Fibroblast of the conjunctiva (primary cell): ENCODE measurements at regions not wholly inside any gene's neighbourhood (a gene's known extent, or its start where the extent isn't known, plus 50 kb on each side); places are given as distances from the start of the nearest gene placed in this dataset.

ENCODE experiments used
- DNase-seq: peaks from one replicate; pipeline ENCODE4 v3.0.0-alpha.2; 2010; ENCODE audit warnings: low read depth

DNA sequence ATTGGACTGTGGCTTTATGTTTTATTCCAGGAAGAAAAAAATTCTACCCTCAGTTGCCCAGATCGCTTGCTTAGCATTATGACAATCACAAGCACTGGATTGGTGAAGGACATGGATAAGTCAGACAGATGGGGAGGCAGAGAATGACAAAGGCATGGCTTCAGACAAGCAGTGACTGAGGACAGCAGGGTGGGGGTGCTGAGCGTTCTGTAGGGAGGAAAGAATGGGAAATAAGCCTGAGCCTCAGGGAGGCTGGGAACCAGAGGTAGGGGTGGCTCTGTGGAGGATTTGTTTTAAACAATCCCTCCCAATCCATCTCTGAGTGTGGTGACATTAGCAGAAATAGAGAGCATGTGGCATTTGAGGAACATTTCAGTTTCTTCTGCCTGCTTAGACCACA, 896.9 kb downstream of the CCSER2 start:
- no peak for DNase-seq

DNA sequence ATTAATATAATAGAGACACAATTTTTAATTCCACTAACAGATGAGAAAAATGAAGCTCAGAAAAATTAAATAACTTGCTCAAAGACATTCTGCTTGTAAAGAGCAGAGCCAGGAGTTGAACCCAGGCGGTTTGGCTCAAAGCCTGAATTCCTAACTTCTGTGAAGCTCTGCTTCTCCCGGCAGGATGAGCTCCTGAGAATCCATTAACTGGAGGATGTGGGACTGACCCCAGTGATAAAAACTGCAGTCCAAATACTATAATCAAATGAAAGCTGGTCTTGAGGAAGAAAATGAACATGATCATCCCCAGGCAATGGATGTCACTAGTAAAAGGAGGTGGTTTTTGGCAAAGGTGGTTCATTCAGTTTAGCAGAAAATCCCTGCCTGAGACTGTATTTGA, 898.2 kb downstream of the CCSER2 start:
- DNase-seq = no peak

- no peak for DNase-seq
Measured at GRCh38 chr10:85228726-85229125, 900.3 kb downstream of the CCSER2 start.

DNA sequence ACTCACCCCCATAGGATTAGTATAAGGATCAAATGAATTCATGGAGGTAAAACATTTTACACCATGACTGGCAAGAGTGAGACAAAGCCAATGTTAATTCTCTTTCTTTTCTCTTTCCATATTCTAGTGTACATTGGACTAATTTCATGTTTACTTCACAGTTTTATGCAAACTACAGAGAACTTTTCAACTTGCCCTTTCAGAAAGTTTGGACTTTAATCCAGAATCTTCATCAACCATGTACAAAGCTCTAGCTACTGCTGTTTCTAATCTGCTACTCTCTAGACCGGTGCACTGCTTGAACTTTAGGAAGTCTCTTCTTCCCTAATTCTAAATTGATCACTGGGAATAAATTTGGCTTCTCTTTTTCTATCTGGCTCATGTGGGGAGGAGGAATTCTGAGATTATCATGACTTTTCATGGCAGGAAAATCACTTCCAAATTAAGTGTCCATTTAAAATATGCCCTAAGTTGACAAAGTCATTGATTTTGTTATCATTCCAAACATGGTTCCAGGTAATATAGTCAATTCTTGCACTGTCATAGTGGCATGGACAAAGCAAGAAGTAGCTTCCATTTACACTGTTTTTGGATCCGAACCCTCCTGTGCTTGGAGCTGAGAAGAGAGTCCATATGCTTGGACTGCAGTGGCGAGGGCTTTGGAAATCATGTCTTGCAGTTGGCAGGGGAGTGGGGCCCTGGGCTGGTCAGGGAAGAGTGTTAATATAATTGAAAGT, 903.3 kb downstream of the CCSER2 start:
- no peak for DNase-seq

GRCh38 chr10:85235258-85235657, 906.9 kb downstream of the CCSER2 start:
- no peak for DNase-seq

DNA sequence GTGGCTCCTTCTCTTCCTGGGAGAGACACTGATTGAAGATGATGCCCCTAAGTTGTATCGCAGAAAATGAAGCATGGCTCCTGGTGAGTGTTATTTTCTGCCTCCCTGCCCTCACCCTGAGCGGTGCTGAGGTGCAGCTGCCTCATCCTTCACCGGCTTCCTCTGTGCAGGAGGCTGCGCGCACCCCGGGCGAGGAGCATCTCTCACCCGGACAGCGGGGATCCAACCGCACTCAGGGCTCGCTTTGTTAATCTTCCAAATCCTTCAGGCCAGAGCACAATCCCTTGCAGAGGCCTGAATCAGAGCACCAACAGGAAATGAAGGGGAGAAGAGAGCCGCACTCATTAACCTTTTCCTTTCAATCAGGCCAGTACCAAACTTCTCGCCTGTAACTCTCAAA, 910.3 kb downstream of the CCSER2 start:
- DNase-seq = no peak

GRCh38 chr10:85250304-85250703, 921.9 kb downstream of the CCSER2 start:
- no peak for DNase-seq

DNA sequence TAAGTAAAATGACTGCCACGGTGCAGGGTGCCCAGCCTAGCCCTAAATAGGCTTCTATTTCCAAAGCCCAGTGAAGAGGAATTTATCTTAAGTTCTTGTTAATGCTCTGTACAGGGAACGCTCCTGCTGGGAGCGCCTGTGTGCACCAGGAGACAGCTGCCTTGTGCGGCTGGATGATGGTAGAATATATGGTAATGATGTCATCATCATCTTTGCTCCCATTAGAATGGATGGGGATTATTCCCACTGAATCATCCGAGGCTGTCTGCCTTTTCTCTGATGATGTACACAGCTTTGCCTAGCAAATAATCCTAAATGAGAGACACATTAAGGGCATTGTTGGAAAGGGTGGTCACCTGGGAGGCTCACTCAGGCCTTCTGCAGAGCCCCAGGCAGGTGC, 928.1 kb downstream of the CCSER2 start:
- no peak for DNase-seq

GRCh38 chr10:85259908-85260307, 931.5 kb downstream of the CCSER2 start:
- DNase-seq = no peak

DNA sequence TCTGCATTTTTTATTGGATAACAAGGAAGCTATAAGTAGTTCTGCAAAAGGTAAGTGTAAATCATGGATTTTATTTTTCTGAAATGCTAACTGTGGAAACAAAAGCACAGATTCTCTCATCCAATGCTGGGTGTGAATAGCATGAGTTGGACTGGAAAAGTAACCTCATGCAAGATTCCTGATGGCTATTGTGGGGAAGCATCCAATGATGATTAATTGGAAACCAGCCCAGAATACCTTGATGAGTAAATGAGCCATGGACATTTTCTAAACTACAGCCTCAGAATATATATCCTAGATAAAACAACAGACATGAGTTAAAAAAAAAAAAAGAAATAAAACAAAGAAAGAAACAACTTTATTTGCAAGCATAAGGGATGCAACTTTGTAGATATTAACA, 934.6 kb downstream of the CCSER2 start:
- no peak for DNase-seq

DNA sequence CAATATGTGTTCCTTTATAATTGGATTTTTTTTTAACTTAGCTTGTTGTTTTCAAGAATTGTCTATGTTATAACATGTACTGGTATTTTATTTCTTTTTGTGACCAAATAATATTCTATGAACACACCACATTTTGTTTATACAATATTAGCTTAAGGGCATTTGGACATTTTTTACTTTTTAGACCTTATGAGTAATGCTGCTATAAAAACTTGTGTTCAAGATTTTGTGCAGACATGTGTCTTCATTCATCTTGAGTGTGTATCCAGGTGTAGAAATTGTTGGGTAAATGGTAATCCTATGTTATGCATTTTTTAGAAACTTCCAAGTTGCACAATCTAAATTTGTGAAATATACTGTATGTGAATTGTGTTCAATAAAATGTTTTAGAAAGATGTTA, 936.7 kb downstream of the CCSER2 start:
- no peak for DNase-seq

GRCh38 chr10:85266808-85267207, 938.4 kb downstream of the CCSER2 start:
- no peak for DNase-seq

- no peak for DNase-seq
Measured at GRCh38 chr10:85280014-85280413, 951.6 kb downstream of the CCSER2 start.

DNA sequence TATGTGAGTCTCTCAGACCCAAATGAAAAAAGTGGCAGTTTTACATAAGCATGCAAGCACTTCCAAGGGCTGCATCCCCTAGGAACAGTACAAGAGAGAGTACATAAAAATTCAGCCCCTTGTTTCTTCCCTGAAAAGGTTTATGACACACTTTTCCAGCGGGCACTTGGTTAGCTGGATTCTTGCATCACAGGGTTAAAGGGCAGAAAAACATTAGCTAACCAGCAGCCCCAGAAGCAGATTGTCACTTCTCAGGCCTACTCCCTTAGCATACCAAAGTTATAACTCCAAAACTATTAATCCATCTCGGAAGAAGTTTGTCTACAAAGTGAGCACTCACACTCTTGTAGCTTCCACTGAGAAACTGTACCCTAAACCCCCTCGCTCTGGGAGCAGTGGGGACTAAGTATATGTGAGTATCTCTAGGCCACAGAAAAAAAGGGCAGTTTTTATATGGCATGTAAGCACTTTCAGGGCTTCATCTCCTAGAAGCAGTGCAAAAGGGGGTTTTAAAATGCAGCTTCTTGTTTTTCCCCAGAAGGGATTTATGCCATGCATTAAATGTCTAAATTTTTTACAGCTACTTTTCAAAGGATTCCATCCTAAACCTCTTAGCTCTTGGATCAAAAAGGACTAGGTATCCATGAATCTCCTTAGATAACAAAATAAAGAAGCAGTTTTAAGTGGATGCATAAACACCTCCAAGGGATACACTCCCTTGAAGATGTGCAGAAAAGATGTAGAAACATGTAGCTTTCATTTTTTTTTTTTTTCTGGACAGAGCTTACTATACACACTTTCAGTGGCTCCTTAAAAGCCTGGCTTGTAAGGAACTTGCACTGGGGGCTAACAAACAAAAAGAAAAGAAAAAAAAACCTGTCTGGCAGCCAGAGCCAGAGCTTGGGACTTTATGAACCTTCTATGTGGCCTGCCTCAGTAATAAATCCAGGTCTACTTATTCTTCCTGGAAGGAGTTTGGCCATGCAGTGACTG, 956.7 kb downstream of the CCSER2 start:
- DNase-seq = no peak

DNA sequence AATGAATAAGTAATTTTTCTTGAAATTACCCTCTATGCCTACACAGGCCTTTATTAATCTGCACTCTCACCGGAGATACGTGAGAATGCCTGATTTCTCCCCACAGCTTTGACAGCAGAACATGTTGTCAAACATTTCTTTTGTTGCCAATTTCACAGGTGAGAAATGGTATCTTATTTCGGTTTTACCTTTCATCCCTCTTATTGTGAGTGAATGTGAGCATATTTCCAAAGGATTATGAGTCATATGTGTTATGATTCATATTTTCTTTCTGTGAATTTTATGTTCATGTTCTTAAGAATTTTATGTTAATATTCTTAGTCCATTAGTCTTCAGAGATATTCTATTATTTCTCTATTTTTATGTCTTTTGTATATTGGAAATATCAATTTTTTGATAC, 965.1 kb downstream of the CCSER2 start:
- DNase-seq = no peak

DNA sequence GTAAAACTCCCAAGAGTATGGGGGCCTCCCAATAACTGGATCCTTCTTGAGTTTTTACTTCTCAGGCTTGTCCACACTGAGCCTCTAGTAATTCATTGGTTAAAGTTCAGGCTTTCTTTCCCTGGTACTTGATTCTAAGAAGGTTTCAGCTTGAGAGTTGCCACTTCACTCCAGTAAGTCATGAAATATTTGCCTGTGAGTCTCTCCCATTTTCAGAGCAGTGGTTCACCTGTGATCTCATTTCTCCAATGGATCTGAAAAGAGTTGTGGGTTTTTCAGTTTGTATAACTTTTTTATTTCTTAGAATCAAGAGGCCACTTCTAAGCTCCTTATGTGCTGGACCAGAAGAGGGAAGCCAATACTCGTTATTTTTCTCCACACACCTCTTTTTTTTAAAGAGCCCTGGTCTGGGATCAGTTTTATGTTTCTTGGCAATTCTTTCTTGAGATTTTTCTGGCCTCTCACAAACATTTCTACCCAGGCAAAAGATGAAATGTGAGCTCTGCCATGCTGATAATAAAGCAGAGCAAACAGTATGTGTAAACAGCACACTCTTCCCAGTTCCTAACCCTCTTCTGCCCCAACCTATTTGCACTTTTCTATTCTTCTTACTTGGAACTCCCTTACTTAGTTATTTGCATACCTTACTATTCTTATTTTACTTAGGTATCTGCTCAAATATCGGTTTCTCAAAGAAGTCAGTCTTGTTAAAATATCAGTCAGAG, 983.4 kb downstream of the CCSER2 start:
- DNase-seq = no peak

GRCh38 chr10:85315657-85316056, 987.3 kb downstream of the CCSER2 start:
- DNase-seq = no peak

DNA sequence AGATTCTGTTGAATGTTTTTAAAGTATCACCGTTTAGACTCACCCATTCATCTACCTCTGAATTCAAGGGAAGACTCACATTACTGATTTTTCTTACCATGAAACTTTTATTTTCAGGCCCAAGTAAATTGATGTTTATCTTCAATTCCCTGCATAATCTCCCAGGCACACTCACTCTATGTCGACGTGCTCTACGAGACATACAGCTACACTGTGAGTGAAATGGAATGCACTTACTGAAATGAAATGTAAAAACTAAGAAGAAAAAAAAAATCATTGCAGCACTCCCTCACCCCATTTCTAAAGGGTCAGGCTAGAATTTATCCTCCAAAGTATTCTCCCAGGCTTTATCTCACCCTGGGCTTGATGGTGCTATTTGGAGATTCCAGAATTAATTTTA, 987.9 kb downstream of the CCSER2 start:
- DNase-seq = no peak

DNA sequence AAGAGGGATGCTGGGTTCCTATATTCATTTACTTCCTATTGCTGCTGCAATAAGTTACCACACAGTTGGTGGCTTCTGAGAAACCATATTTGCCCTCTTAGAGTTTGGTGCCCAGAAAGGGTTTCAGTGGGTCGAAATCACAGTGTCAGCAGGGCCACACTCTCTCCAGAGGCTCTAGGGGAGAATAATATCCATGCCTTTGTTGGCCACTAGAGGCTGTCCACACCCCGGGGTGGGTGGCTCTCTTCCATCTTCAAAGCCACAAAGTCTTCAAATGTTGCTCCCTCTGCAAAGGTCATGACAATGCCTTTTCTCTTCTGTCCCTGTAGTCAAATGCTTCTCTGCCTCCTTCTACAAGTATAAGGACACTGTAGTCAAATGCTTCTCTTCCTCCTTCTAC, 989.4 kb downstream of the CCSER2 start:
- no peak for DNase-seq

DNA sequence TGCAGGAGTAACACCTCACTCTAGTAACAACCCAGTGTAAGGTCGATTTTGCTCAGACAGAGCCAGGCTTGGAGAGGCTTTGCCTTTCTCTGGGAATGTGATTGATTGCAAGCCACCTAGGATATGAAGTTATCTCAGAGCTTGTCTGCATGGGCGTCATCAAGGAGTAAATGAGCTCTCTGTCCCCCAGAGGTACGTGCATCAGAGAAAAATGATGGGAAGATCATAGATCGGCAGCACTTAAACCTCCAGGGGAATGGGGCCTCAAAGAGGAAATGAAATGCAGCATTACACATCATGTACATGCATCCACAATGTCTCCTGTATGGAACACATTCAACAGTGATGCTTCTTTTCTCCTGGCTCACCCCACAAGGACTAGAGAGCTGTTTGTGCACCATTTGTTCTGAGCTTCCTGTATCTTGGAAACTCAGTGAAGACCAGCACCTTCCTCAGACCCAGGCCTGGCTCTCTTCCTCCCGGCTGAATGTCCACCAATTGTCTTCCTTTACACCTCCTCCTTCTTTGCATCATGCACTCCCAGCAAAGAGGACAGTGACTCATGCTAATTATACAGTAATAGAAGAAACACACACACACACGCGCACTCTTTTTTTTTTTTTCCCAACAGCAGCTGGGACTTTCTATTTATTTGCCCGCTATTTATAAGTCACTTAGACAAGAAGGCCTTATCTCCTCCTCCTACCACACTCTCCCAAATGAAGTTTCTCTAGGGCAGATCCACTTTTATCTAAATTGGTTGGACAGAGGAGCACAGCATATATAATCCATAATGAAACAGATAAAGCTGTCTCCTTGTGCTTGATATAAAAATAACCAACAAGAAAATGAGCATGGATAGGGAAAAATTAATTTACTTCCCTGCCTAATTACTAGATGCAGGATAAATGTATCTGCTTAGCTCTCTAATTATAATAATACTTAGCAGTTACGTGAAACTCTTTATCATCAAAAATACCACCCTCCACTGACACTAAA, 990.7 kb downstream of the CCSER2 start:
- no peak for DNase-seq

- no peak for DNase-seq
Measured at GRCh38 chr10:85319826-85320225, 991.4 kb downstream of the CCSER2 start.
